ENCODE measurements at regions not wholly inside any gene's neighbourhood (a gene's known extent, or its start where the extent isn't known, plus 50 kb on each side); places are given as distances from the start of the nearest gene placed in this dataset.

DNA sequence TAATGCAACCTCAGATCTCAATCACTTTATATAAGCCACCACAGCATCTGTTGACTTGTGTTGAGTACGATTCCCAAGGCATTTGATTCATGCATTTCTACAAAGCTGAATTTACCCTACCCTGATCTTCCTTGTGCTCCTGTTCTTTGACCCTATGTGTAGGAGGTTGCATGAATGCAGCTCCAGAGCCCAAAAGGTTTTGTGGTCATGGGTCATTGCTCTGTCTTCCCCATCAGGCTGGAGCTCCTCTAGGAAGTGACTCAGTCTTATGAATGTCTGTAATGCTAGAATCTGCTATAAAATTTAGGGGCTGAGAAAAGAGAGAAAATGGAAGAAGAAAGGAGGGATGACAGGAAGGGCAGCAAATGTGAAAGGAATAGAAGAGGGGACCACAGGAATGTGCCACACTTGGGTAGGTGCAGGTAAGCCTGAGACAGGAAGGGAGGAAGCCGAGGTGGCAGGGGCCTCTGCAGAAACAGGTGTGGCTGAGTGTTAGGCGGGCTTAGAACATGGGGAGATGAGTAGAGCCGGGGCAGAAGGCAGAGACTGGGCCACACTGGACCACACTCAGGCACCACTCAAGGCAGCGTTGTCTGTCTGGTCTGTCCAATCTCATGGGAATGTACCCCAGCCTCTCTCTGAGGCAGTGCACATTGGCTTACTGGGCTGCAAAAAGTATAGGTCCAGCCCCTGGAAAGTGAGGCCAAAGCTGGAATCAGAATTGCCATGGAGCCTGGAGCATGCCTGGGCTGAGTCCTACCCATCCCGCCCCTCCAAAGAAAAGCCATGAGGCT, 334.1 kb downstream of the BCL11B start:
- TF ChIP-seq RAD21 (IDR thresholded peaks at IDR 0.05; ENCODE audit: low read depth), result no peak
- TF ChIP-seq, protein P1, sequence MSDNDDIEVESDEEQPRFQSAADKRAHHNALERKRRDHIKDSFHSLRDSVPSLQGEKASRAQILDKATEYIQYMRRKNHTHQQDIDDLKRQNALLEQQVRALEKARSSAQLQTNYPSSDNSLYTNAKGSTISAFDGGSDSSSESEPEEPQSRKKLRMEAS (IDR thresholded peaks at IDR 0.05), result no peak
- no peak for TF ChIP-seq YY1 (IDR thresholded peaks at IDR 0.05; ENCODE audit: low read depth)
- TF ChIP-seq CEBPB (IDR thresholded peaks at IDR 0.05), result no peak
- no peak for TF ChIP-seq EGR1 (IDR thresholded peaks at IDR 0.05)
- TF ChIP-seq CREB1 (IDR thresholded peaks at IDR 0.05; ENCODE audit: low read depth), result no peak

DNA sequence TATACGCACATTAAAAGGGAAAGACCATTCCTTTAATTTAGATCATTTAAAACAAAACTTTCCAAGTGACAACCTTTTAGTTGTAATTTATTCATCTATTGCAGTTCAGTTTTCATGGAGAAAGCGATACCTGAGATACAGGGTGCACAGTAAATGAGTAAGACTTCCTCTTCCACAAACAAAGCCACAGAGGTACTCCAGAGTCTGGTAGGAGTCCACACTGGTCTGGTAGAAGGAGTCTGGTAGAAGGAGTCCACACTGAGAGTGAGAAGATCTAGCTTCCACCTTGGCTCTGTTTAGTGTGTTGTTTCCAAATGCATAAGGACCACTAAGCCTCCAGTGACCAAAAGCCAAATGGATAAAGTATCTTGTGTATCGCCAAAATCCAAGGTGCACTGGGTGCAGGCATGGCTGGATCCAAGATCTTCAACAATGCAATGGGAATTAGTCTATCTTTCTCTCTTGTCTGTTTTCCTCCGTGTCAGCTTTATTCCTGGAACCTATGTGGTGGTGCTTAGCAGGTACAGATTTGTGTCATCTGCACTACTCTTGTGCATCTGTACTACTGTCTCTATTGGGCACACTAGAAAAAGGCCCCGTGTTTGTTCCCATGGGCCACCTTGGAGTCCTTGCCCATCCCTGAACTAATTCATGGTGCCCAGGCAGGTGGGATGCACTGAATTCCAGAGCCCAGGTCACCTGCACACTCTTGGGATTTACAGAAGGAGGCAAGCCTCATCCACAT, 331.1 kb downstream of the BCL11B start:
- TF ChIP-seq YY1 (IDR thresholded peaks at IDR 0.05; ENCODE audit: low read depth) (no peak), ZBTB7A (IDR thresholded peaks at IDR 0.05; ENCODE audit: low read depth) (no peak), TCF12 (IDR thresholded peaks at IDR 0.05; ENCODE audit: low read depth) (no peak), RAD21 (IDR thresholded peaks at IDR 0.05; ENCODE audit: low read depth) (no peak), EGR1 (IDR thresholded peaks at IDR 0.05) (no peak), TAF1 (IDR thresholded peaks at IDR 0.05; ENCODE audit: low read depth) (no peak), NFIC (IDR thresholded peaks at IDR 0.05) (no peak), CEBPB (IDR thresholded peaks at IDR 0.05) (no peak), FOXM1 (IDR thresholded peaks at IDR 0.05; ENCODE audit: borderline replicate concordance, low read depth) (no peak), TEAD4 (IDR thresholded peaks at IDR 0.05) (no peak), EP300 (IDR thresholded peaks at IDR 0.05; ENCODE audit: borderline replicate concordance) (no peak)
- TF ChIP-seq, protein P1 (IDR thresholded peaks at IDR 0.05), result no peak
- TF ChIP-seq, protein P2, sequence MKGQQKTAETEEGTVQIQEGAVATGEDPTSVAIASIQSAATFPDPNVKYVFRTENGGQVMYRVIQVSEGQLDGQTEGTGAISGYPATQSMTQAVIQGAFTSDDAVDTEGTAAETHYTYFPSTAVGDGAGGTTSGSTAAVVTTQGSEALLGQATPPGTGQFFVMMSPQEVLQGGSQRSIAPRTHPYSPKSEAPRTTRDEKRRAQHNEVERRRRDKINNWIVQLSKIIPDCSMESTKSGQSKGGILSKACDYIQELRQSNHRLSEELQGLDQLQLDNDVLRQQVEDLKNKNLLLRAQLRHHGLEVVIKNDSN (IDR thresholded peaks at IDR 0.05), result no peak
- TF ChIP-seq, protein P3, sequence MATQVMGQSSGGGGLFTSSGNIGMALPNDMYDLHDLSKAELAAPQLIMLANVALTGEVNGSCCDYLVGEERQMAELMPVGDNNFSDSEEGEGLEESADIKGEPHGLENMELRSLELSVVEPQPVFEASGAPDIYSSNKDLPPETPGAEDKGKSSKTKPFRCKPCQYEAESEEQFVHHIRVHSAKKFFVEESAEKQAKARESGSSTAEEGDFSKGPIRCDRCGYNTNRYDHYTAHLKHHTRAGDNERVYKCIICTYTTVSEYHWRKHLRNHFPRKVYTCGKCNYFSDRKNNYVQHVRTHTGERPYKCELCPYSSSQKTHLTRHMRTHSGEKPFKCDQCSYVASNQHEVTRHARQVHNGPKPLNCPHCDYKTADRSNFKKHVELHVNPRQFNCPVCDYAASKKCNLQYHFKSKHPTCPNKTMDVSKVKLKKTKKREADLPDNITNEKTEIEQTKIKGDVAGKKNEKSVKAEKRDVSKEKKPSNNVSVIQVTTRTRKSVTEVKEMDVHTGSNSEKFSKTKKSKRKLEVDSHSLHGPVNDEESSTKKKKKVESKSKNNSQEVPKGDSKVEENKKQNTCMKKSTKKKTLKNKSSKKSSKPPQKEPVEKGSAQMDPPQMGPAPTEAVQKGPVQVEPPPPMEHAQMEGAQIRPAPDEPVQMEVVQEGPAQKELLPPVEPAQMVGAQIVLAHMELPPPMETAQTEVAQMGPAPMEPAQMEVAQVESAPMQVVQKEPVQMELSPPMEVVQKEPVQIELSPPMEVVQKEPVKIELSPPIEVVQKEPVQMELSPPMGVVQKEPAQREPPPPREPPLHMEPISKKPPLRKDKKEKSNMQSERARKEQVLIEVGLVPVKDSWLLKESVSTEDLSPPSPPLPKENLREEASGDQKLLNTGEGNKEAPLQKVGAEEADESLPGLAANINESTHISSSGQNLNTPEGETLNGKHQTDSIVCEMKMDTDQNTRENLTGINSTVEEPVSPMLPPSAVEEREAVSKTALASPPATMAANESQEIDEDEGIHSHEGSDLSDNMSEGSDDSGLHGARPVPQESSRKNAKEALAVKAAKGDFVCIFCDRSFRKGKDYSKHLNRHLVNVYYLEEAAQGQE (IDR thresholded peaks at IDR 0.05; ENCODE audit: low read depth), result no peak

DNA sequence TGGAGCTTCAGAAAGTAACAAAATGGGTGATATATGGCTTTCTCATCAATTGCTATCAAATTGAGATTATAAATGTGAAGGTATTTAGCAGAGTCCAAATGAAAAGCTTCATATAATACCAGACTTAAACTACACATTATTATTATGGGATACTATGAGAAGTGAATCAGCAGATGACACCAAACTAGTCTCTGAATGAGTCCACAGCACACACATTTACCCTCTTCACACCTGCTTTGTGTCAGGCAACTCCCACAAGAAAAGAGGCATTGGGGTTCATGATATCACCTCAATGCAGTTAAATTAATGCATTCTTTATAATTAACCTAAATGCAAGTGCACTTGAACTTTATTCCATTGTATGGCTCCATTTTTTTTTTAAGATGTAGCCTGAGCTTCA, 330.5 kb downstream of the BCL11B start:
- TF ChIP-seq YY1 (IDR thresholded peaks at IDR 0.05; ENCODE audit: low read depth) (no peak), NFIC (IDR thresholded peaks at IDR 0.05) (no peak), TCF12 (IDR thresholded peaks at IDR 0.05; ENCODE audit: low read depth) (no peak), TEAD4 (IDR thresholded peaks at IDR 0.05) (no peak), EP300 (IDR thresholded peaks at IDR 0.05; ENCODE audit: borderline replicate concordance) (no peak), RAD21 (IDR thresholded peaks at IDR 0.05; ENCODE audit: low read depth) (no peak), CREB1 (IDR thresholded peaks at IDR 0.05; ENCODE audit: low read depth) (no peak), EGR1 (IDR thresholded peaks at IDR 0.05) (no peak), CEBPB (IDR thresholded peaks at IDR 0.05) (no peak), TAF1 (IDR thresholded peaks at IDR 0.05; ENCODE audit: low read depth) (no peak), FOXM1 (IDR thresholded peaks at IDR 0.05; ENCODE audit: borderline replicate concordance, low read depth) (no peak), ZBTB7A (IDR thresholded peaks at IDR 0.05; ENCODE audit: low read depth) (no peak)
- TF ChIP-seq, protein P3 (IDR thresholded peaks at IDR 0.05; ENCODE audit: low read depth), result no peak
- TF ChIP-seq, protein P2 (IDR thresholded peaks at IDR 0.05), result no peak
- TF ChIP-seq, protein P1 (IDR thresholded peaks at IDR 0.05), result no peak

DNA sequence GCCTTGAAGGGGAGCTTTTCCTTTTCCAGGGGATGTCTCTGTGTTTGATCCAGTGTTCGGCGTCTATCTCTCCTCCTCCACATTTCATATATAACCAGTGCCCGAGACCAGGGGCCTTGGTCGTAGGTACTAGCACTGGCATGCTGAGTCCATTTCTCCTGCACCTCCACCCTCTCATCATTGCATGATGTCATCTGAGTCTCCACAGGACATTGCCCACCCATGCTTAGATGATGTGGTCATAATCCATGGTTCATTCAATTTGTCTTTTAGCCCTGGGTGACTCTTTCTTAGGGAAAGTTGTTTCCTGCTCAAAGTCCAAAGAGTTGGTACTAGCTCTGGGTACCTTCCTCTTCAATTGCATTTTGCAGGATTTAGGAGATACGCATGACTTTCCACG, 328.1 kb downstream of the BCL11B start:
- TF ChIP-seq ZBTB7A (IDR thresholded peaks at IDR 0.05; ENCODE audit: low read depth), result no peak
- no peak for TF ChIP-seq EGR1 (IDR thresholded peaks at IDR 0.05)
- TF ChIP-seq, protein P2 (IDR thresholded peaks at IDR 0.05), result no peak
- TF ChIP-seq CEBPB (IDR thresholded peaks at IDR 0.05), result no peak
- TF ChIP-seq, protein P1 (IDR thresholded peaks at IDR 0.05), result no peak
- no peak for TF ChIP-seq CREB1 (IDR thresholded peaks at IDR 0.05; ENCODE audit: low read depth)
- TF ChIP-seq YY1 (IDR thresholded peaks at IDR 0.05; ENCODE audit: low read depth), result no peak
- TF ChIP-seq NFIC (IDR thresholded peaks at IDR 0.05), result no peak
- no peak for TF ChIP-seq TCF12 (IDR thresholded peaks at IDR 0.05; ENCODE audit: low read depth)
- TF ChIP-seq TEAD4 (IDR thresholded peaks at IDR 0.05), result no peak
- TF ChIP-seq EP300 (IDR thresholded peaks at IDR 0.05; ENCODE audit: borderline replicate concordance), result no peak
- TF ChIP-seq, protein P3 (IDR thresholded peaks at IDR 0.05; ENCODE audit: low read depth), result no peak
- TF ChIP-seq FOXM1 (IDR thresholded peaks at IDR 0.05; ENCODE audit: borderline replicate concordance, low read depth), result no peak
- TF ChIP-seq TAF1 (IDR thresholded peaks at IDR 0.05; ENCODE audit: low read depth), result no peak
- no peak for TF ChIP-seq RAD21 (IDR thresholded peaks at IDR 0.05; ENCODE audit: low read depth)
